HAP-1 (cell line): ENCODE measurements at regions not wholly inside any gene's neighbourhood (a gene's known extent, or its start where the extent isn't known, plus 50 kb on each side); places are given as distances from the start of the nearest gene placed in this dataset.
"Not testable (repeated sequence)": the region's sequence is repeated elsewhere in the genome, so short reads cannot be mapped to it uniquely, and the experiment has no call there.

Source experiments
- DNase-seq, 2 experiments: peaks; one replicate each; pipeline ENCODE4 v3.0.0-alpha.2; 2016 to 2020; ENCODE audit warnings: low spot score in 2 of 2
- H3K27me3 ChIP-seq: fragments of 250-450 bp; sonication (Bioruptor Pico); 2 replicates; pipeline ENCODE4 v1.5.1; 2020; ENCODE audit warnings: low read depth, mild to moderate bottlenecking, moderate library complexity
- H3K36me3 ChIP-seq: fragments of 250-450 bp; sonication (Bioruptor Pico); replicated peaks from 2 replicates; pipeline ENCODE4 v1.5.1; 2020; ENCODE audit warnings: mild to moderate bottlenecking
- H3K4me1 ChIP-seq: fragments of 250-450 bp; sonication (Bioruptor Pico); 2 replicates; pipeline ENCODE4 v1.5.1; 2020; ENCODE audit warnings: mild to moderate bottlenecking
- H3K4me3 ChIP-seq: fragments of 250-450 bp; sonication (Bioruptor Pico); 2 replicates; pipeline ENCODE4 v1.5.1; 2020; ENCODE audit warnings: mild to moderate bottlenecking, moderate library complexity
- H3K9me3 ChIP-seq: fragments of 250-450 bp; sonication (Bioruptor Pico); 2 replicates; pipeline ENCODE4 v1.5.1; 2020; ENCODE audit warnings: mild to moderate bottlenecking, moderate library complexity
- in situ Hi-C: fragments of 300-500 bp; cut with MboI; formaldehyde crosslinking; loops from 3 replicates; pipeline ENCODE4 v1.14.3; 2020; ENCODE audit warnings: low sequenced_read_pairs, inconsistent platforms, mixed read lengths

- Histone ChIP-seq H3K27me3 (no peaks in the 10 kb centered on the region), H3K4me1 (no peaks in the 10 kb centered on the region), H3K36me3 (no peaks in the 10 kb centered on the region), H3K9me3 (no peaks in the 10 kb centered on the region; the same call in 1 of the 2 replicates), H3K4me3 (no peak overlapping the region)
- no peak for DNase-seq
- in situ Hi-C loops = no loop called here
These were observed 1923.1 kb downstream of the PCDH9 start for GRCh38 chr13:65307056-65307455.

GRCh38 chr13:65302691-65303090 is 1927.4 kb downstream of the PCDH9 start:
- Histone ChIP-seq H3K4me3 (no peak overlapping the region), H3K4me1 (no peaks in the 10 kb centered on the region), H3K36me3 (no peaks in the 10 kb centered on the region), H3K9me3 (no peaks in the 10 kb centered on the region; the same call in 1 of the 2 replicates), H3K27me3 (no peaks in the 10 kb centered on the region)
- no peak for DNase-seq
- in situ Hi-C loops = no loop called here

GRCh38 chr13:65301506-65301905 is 1928.6 kb downstream of the PCDH9 start:
- in situ Hi-C loops = no loop called here
- no peaks in the 10 kb centered on the region for H3K27me3 ChIP-seq
- no peaks in the 10 kb centered on the region for H3K36me3 ChIP-seq
- no peaks in the 10 kb centered on the region for H3K4me1 ChIP-seq
- DNase-seq = no peak
- no peak overlapping the region for H3K4me3 ChIP-seq
- H3K9me3 ChIP-seq = no peaks in the 10 kb centered on the region; the same call in 1 of the 2 replicates

- no peak for DNase-seq
- no peaks in the 10 kb centered on the region for H3K27me3 ChIP-seq
- no peaks in the 10 kb centered on the region for H3K36me3 ChIP-seq
- no peaks in the 10 kb centered on the region for H3K4me1 ChIP-seq
- H3K4me3 ChIP-seq = no peak overlapping the region
- no peaks in the 10 kb centered on the region; the same call in 1 of the 2 replicates for H3K9me3 ChIP-seq
- in situ Hi-C loops = no loop called here
These were observed 1929.9 kb downstream of the PCDH9 start for GRCh38 chr13:65300220-65300619.

- H3K9me3 ChIP-seq = no peaks in the 10 kb centered on the region
- in situ Hi-C loops = no loop called here
- no peaks in the 10 kb centered on the region for H3K27me3 ChIP-seq
- no peak for DNase-seq
- H3K36me3 ChIP-seq = no peaks in the 10 kb centered on the region
- no peak overlapping the region for H3K4me3 ChIP-seq
- no peaks in the 10 kb centered on the region for H3K4me1 ChIP-seq
These were observed 1936.5 kb downstream of the PCDH9 start for GRCh38 chr13:65293530-65294198.

- Histone ChIP-seq H3K4me3 (no peak overlapping the region), H3K4me1 (no peaks in the 10 kb centered on the region), H3K36me3 (no peaks in the 10 kb centered on the region), H3K27me3 (no peaks in the 10 kb centered on the region), H3K9me3 (no peaks in the 10 kb centered on the region)
- in situ Hi-C loops = no loop called here
- no peak for DNase-seq
These were observed 1937.6 kb downstream of the PCDH9 start for GRCh38 chr13:65292488-65292901.

GRCh38 chr13:65287405-65287804 is 1942.7 kb downstream of the PCDH9 start:
- H3K27me3 ChIP-seq = no peaks in the 10 kb centered on the region
- no peaks in the 10 kb centered on the region for H3K36me3 ChIP-seq
- no peaks in the 10 kb centered on the region for H3K4me1 ChIP-seq
- in situ Hi-C loops = no loop called here
- no peak overlapping the region for H3K4me3 ChIP-seq
- H3K9me3 ChIP-seq = no peaks in the 10 kb centered on the region
- DNase-seq = no peak

GRCh38 chr13:65275838-65276630 is 1954.1 kb downstream of the PCDH9 start:
- no peak for DNase-seq
- peaks cover 7% of the 10 kb centered on the region; the same call in 1 of the 2 replicates for H3K9me3 ChIP-seq
- in situ Hi-C loops = no loop called here
- no peak overlapping the region for H3K4me3 ChIP-seq
- no peaks in the 10 kb centered on the region for H3K36me3 ChIP-seq
- H3K27me3 ChIP-seq = no peaks in the 10 kb centered on the region
- no peaks in the 10 kb centered on the region for H3K4me1 ChIP-seq

- DNase-seq = no peak
- Histone ChIP-seq H3K27me3 (no peaks in the 10 kb centered on the region), H3K4me3 (no peak overlapping the region), H3K36me3 (no peaks in the 10 kb centered on the region), H3K9me3 (peaks cover 7% of the 10 kb centered on the region; the same call in 1 of the 2 replicates), H3K4me1 (no peaks in the 10 kb centered on the region)
- in situ Hi-C loops = no loop called here
These were observed 1955.0 kb downstream of the PCDH9 start for GRCh38 chr13:65275108-65275507.

- H3K27me3 ChIP-seq, H3K36me3 ChIP-seq, DNase-seq, H3K4me3 ChIP-seq, in situ Hi-C loops, H3K9me3 ChIP-seq, H3K4me1 ChIP-seq: not testable (repeated sequence)
These were observed 1956.2 kb downstream of the PCDH9 start for GRCh38 chr13:65273811-65274420.

GRCh38 chr13:65268009-65268408 is 1962.1 kb downstream of the PCDH9 start:
- Histone ChIP-seq H3K36me3 (no peaks in the 10 kb centered on the region), H3K4me1 (no peaks in the 10 kb centered on the region), H3K27me3 (no peaks in the 10 kb centered on the region), H3K4me3 (no peak overlapping the region), H3K9me3 (no peaks in the 10 kb centered on the region)
- in situ Hi-C loops = no loop called here
- no peak for DNase-seq

GRCh38 chr13:65265988-65266387 is 1964.1 kb downstream of the PCDH9 start:
- H3K4me1 ChIP-seq = peaks cover 8% of the 10 kb centered on the region
- in situ Hi-C loops = no loop called here
- no peak overlapping the region for H3K4me3 ChIP-seq
- DNase-seq = no peak
- H3K27me3 ChIP-seq = no peaks in the 10 kb centered on the region
- no peaks in the 10 kb centered on the region for H3K36me3 ChIP-seq
- H3K9me3 ChIP-seq = no peaks in the 10 kb centered on the region

GRCh38 chr13:65264066-65264465 is 1966.1 kb downstream of the PCDH9 start:
- Histone ChIP-seq H3K4me3 (no peak overlapping the region), H3K36me3 (no peaks in the 10 kb centered on the region), H3K9me3 (no peaks in the 10 kb centered on the region), H3K27me3 (no peaks in the 10 kb centered on the region), H3K4me1 (peaks cover 10% of the 10 kb centered on the region)
- in situ Hi-C loops = no loop called here
- no peak for DNase-seq
